ENCODE measurements at regions not wholly inside any gene's neighbourhood (a gene's known extent, or its start where the extent isn't known, plus 50 kb on each side); places are given as distances from the start of the nearest gene placed in this dataset.

- Histone ChIP-seq H3K27me3 (replicated peaks; ENCODE audit: control insufficient read depth, insufficient read depth, low read length) (no peaks in the 10 kb centered on the region; the same call in none of the 2 replicates), H3K4me3 (replicated peaks; ENCODE audit: low read depth, low read length) (no peak overlapping the region), H3K36me3 (ENCODE audit: control insufficient read depth, insufficient read depth, low read length) (no peaks in the 10 kb centered on the region)
- TF ChIP-seq CTCF (IDR thresholded peaks at IDR 0.05; ENCODE audit: insufficient read depth, low read length, poor library complexity, severe bottlenecking): no peak
- no peak for DNase-seq (ENCODE audit: extremely low read depth, insufficient read length)
Observed at GRCh38 chr16:79298476-79298875, 302.1 kb downstream of the MAF start.

DNA sequence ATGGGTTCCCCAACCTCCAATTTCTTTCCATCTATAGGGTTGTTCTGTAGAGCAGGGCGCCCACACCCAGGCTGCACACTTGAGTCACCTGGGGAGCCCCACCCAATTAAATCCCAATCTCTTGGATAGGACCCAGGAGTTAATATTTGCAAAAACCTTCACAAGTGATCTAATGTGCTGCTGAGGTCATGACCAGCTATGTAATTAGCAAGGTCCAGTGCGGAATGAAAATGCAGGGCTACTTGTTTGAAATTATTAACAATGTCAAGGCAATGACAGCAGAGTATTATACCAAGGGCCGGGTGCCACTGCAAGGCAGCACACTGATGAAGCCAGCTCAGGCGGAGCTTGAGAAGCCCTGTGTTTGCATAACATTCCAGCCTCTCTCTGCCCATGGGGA, 302.7 kb downstream of the MAF start:
- Histone ChIP-seq H3K27me3 (replicated peaks; ENCODE audit: control insufficient read depth, insufficient read depth, low read length) (no peaks in the 10 kb centered on the region; the same call in none of the 2 replicates), H3K36me3 (ENCODE audit: control insufficient read depth, insufficient read depth, low read length) (no peaks in the 10 kb centered on the region), H3K4me3 (replicated peaks; ENCODE audit: low read depth, low read length) (no peak overlapping the region)
- no peak for DNase-seq (ENCODE audit: extremely low read depth, insufficient read length)
- TF ChIP-seq CTCF (IDR thresholded peaks at IDR 0.05; ENCODE audit: insufficient read depth, low read length, poor library complexity, severe bottlenecking): no peak

GRCh38 chr16:79297296-79297695, 303.2 kb downstream of the MAF start:
- no peak overlapping the region for H3K4me3 ChIP-seq (replicated peaks; ENCODE audit: low read depth, low read length)
- TF ChIP-seq CTCF (IDR thresholded peaks at IDR 0.05; ENCODE audit: insufficient read depth, low read length, poor library complexity, severe bottlenecking): no peak
- H3K27me3 ChIP-seq (replicated peaks; ENCODE audit: control insufficient read depth, insufficient read depth, low read length): peaks cover 1% of the 10 kb centered on the region
- no peak for DNase-seq (ENCODE audit: extremely low read depth, insufficient read length)
- no peaks in the 10 kb centered on the region for H3K36me3 ChIP-seq (ENCODE audit: control insufficient read depth, insufficient read depth, low read length)

DNA sequence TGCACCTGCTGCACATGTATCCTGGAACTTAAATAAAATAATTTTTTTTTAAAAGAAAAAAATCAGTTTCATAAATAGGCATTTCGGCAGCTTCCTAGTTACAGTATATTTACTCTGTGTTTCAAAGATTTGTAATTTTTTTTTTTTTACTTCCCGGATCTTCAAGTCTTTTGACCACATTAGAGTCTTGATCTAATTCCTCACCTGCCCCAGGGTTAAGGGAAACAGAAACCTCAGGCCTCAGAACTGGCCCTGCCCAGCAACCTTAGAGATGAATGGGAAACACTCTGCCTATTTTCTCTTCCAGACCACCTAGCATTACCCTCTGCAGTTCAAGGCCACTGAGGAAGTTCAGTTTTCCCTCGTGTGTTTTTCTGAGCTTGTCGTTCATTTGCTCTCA, 304.0 kb downstream of the MAF start:
- Histone ChIP-seq H3K4me3 (replicated peaks; ENCODE audit: low read depth, low read length) (no peak overlapping the region), H3K36me3 (ENCODE audit: control insufficient read depth, insufficient read depth, low read length) (no peaks in the 10 kb centered on the region), H3K27me3 (replicated peaks; ENCODE audit: control insufficient read depth, insufficient read depth, low read length) (peaks cover 1% of the 10 kb centered on the region)
- no peak for DNase-seq (ENCODE audit: extremely low read depth, insufficient read length)
- no peak for TF ChIP-seq CTCF (IDR thresholded peaks at IDR 0.05; ENCODE audit: insufficient read depth, low read length, poor library complexity, severe bottlenecking)

DNA sequence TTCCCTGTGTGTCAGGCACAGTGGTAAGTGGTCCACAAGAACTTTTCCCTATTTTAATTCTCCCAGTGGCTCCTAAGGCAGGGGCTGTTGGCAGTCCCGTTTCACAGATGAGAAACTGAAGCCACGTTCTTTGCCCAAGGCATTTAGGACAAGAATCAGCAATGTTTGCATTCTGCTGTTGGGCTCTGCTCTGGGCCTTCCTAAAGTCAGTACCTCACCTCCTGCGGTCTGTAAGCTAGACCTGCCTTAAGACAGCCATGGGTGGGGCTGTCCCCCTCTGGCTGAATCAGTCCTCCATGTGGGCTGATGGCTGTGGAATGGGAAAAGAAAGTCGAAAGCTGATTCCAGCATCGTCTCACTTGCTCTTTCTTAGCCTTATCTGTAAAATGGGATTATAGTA, 304.8 kb downstream of the MAF start:
- Histone ChIP-seq H3K36me3 (ENCODE audit: control insufficient read depth, insufficient read depth, low read length) (no peaks in the 10 kb centered on the region), H3K27me3 (replicated peaks; ENCODE audit: control insufficient read depth, insufficient read depth, low read length) (peaks cover 3% of the 10 kb centered on the region), H3K4me3 (replicated peaks; ENCODE audit: low read depth, low read length) (no peak overlapping the region)
- no peak for DNase-seq (ENCODE audit: extremely low read depth, insufficient read length)
- TF ChIP-seq CTCF (IDR thresholded peaks at IDR 0.05; ENCODE audit: insufficient read depth, low read length, poor library complexity, severe bottlenecking): no peak

DNA sequence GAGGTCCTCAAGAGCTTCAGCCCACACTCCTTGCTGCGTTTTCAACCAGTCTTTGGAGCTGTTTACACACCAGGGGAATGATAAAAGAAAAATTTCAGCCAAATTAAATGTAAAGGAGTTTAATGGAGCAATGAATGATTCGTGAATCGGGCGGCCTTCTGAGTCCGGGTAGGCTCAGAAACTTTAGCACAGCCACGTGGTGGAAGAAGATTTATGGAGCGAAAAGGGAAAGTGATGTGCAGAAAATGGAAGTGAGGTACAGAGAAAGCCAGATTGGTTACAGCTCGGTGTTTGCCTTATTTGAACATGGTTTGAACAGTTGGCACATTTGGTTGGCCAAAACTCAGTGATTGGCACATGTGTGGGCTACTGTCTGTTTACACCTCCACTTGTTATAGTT, 305.4 kb downstream of the MAF start:
- TF ChIP-seq CTCF (IDR thresholded peaks at IDR 0.05; ENCODE audit: insufficient read depth, low read length, poor library complexity, severe bottlenecking): no peak
- no peak overlapping the region for H3K4me3 ChIP-seq (replicated peaks; ENCODE audit: low read depth, low read length)
- H3K27me3 ChIP-seq (replicated peaks; ENCODE audit: control insufficient read depth, insufficient read depth, low read length): peaks cover 3% of the 10 kb centered on the region
- DNase-seq (ENCODE audit: extremely low read depth, insufficient read length): no peak
- H3K36me3 ChIP-seq (ENCODE audit: control insufficient read depth, insufficient read depth, low read length): no peaks in the 10 kb centered on the region
